ENCODE measurements at regions not wholly inside any gene's neighbourhood (a gene's known extent, or its start where the extent isn't known, plus 50 kb on each side); places are given as distances from the start of the nearest gene placed in this dataset.
"Not testable (repeated sequence)": the region's sequence is repeated elsewhere in the genome, so short reads cannot be mapped to it uniquely, and the experiment has no call there.

GRCh38 chr17:71505981-71506380 is 614.8 kb upstream of the SOX9 start:
- Histone ChIP-seq H3K23ac (ENCODE audit: low read length) (no peak overlapping the region), H3K18ac (ENCODE audit: low read length) (no peak overlapping the region), H3K4me1 (ENCODE audit: control insufficient read depth in 1 of 2, insufficient read depth in 2 of 2, low read length in 2 of 2) (peaks cover 3% of the 10 kb centered on the region in 2 experiments), H2AFZ (ENCODE audit: insufficient read depth, low read length, poor library complexity) (no peak overlapping the region), H3K79me2 (ENCODE audit: control insufficient read depth, insufficient read depth, low read length, poor library complexity) (no peaks in the 10 kb centered on the region), H3K9ac (ENCODE audit: low read length) (no peak overlapping the region), H3K36me3 (ENCODE audit: control insufficient read depth in 1 of 2, insufficient read depth in 2 of 2, low read length in 2 of 2) (no peaks in the 10 kb centered on the region), H4K12ac (ENCODE audit: low read depth, low read length) (no peak overlapping the region), H3K4me2 (ENCODE audit: low read length) (no peak overlapping the region), H2BK120ac (ENCODE audit: insufficient read depth, low read length, poor library complexity) (no peak overlapping the region), H4K91ac (ENCODE audit: low read depth, low read length) (no peak overlapping the region), H2AK5ac (ENCODE audit: low read length) (no peak overlapping the region), H3K27ac (ENCODE audit: low read depth, low read length) (no peak overlapping the region), H2BK5ac (ENCODE audit: low read depth, low read length, poor library complexity) (no peak overlapping the region), H3K4ac (ENCODE audit: low read depth, low read length) (no peak overlapping the region), H3K79me1 (ENCODE audit: low read length) (peaks cover 4% of the 10 kb centered on the region), H4K8ac (ENCODE audit: low read depth, low read length) (no peak overlapping the region), H3K27me3 (ENCODE audit: insufficient read depth, low read length) (no peaks in the 10 kb centered on the region), H2BK12ac (ENCODE audit: low read length) (no peak overlapping the region), H3K14ac (ENCODE audit: low read length) (no peak overlapping the region), H3K4me3 (ENCODE audit: low read depth, low read length) (no peak overlapping the region), H3K9me3 (ENCODE audit: insufficient read depth, low read depth, low read length) (no peaks in the 10 kb centered on the region)
- DNase-seq: no peak
- no CpG with 5 or more reads among the region's 6 CpGs for WGBS (ENCODE audit: extremely low coverage, insufficient coverage, insufficient read length)

- no peak overlapping the region for H3K4me3 ChIP-seq (ENCODE audit: low read depth, low read length)
- H4K91ac ChIP-seq (ENCODE audit: low read depth, low read length): no peak overlapping the region
- H4K8ac ChIP-seq (ENCODE audit: low read depth, low read length): no peak overlapping the region
- no peaks in the 10 kb centered on the region for H3K79me2 ChIP-seq (ENCODE audit: control insufficient read depth, insufficient read depth, low read length, poor library complexity)
- no peak overlapping the region for H2BK120ac ChIP-seq (ENCODE audit: insufficient read depth, low read length, poor library complexity)
- H3K9ac ChIP-seq (ENCODE audit: low read length): no peak overlapping the region
- H4K12ac ChIP-seq (ENCODE audit: low read depth, low read length): no peak overlapping the region
- no peak overlapping the region for H3K27ac ChIP-seq (ENCODE audit: low read depth, low read length)
- no peak overlapping the region for H3K23ac ChIP-seq (ENCODE audit: low read length)
- H3K27me3 ChIP-seq (ENCODE audit: insufficient read depth, low read length): no peaks in the 10 kb centered on the region
- no peak overlapping the region for H2BK5ac ChIP-seq (ENCODE audit: low read depth, low read length, poor library complexity)
- no peak overlapping the region for H2AK5ac ChIP-seq (ENCODE audit: low read length)
- WGBS (ENCODE audit: extremely low coverage, insufficient coverage, insufficient read length): no CpG with 5 or more reads among the region's 3 CpGs
- no peak overlapping the region for H3K4ac ChIP-seq (ENCODE audit: low read depth, low read length)
- no peaks in the 10 kb centered on the region for H3K9me3 ChIP-seq (ENCODE audit: insufficient read depth, low read depth, low read length)
- no peak for DNase-seq
- H3K36me3 ChIP-seq (ENCODE audit: control insufficient read depth in 1 of 2, insufficient read depth in 2 of 2, low read length in 2 of 2): no peaks in the 10 kb centered on the region
- H2AFZ ChIP-seq (ENCODE audit: insufficient read depth, low read length, poor library complexity): no peak overlapping the region
- peaks cover 0 to 2% of the 10 kb centered on the region in 2 experiments for H3K4me1 ChIP-seq (ENCODE audit: control insufficient read depth in 1 of 2, insufficient read depth in 2 of 2, low read length in 2 of 2)
- H3K14ac ChIP-seq (ENCODE audit: low read length): no peak overlapping the region
- no peak overlapping the region for H2BK12ac ChIP-seq (ENCODE audit: low read length)
- no peak overlapping the region for H3K18ac ChIP-seq (ENCODE audit: low read length)
- no peak overlapping the region for H3K4me2 ChIP-seq (ENCODE audit: low read length)
- H3K79me1 ChIP-seq (ENCODE audit: low read length): no peaks in the 10 kb centered on the region
These were observed 609.4 kb upstream of the SOX9 start for GRCh38 chr17:71511266-71511995.

GRCh38 chr17:71513725-71514124 is 607.1 kb upstream of the SOX9 start:
- not testable (repeated sequence) for H3K4ac ChIP-seq (ENCODE audit: low read depth, low read length); H3K4me3 ChIP-seq (ENCODE audit: low read depth, low read length); H3K27ac ChIP-seq (ENCODE audit: low read depth, low read length); H3K18ac ChIP-seq (ENCODE audit: low read length); H4K12ac ChIP-seq (ENCODE audit: low read depth, low read length); H3K27me3 ChIP-seq (ENCODE audit: insufficient read depth, low read length); H3K4me1 ChIP-seq (ENCODE audit: control insufficient read depth in 1 of 2, insufficient read depth in 2 of 2, low read length in 2 of 2); H2BK5ac ChIP-seq (ENCODE audit: low read depth, low read length, poor library complexity); H3K79me2 ChIP-seq (ENCODE audit: control insufficient read depth, insufficient read depth, low read length, poor library complexity); H3K14ac ChIP-seq (ENCODE audit: low read length); H3K9ac ChIP-seq (ENCODE audit: low read length); H2AK5ac ChIP-seq (ENCODE audit: low read length); H2BK120ac ChIP-seq (ENCODE audit: insufficient read depth, low read length, poor library complexity); H2BK12ac ChIP-seq (ENCODE audit: low read length); H3K9me3 ChIP-seq (ENCODE audit: insufficient read depth, low read depth, low read length); H3K4me2 ChIP-seq (ENCODE audit: low read length); H4K91ac ChIP-seq (ENCODE audit: low read depth, low read length); H3K23ac ChIP-seq (ENCODE audit: low read length); H2AFZ ChIP-seq (ENCODE audit: insufficient read depth, low read length, poor library complexity); H4K8ac ChIP-seq (ENCODE audit: low read depth, low read length); DNase-seq; H3K36me3 ChIP-seq (ENCODE audit: control insufficient read depth in 1 of 2, insufficient read depth in 2 of 2, low read length in 2 of 2); H3K79me1 ChIP-seq (ENCODE audit: low read length)
- no CpG with 5 or more reads among the region's 2 CpGs for WGBS (ENCODE audit: extremely low coverage, insufficient coverage, insufficient read length)

- no peak overlapping the region for H3K4me3 ChIP-seq (ENCODE audit: low read depth, low read length)
- no peak overlapping the region for H2AK5ac ChIP-seq (ENCODE audit: low read length)
- no peak overlapping the region for H3K23ac ChIP-seq (ENCODE audit: low read length)
- peaks cover 0 to 2% of the 10 kb centered on the region in 2 experiments for H3K4me1 ChIP-seq (ENCODE audit: control insufficient read depth in 1 of 2, insufficient read depth in 2 of 2, low read length in 2 of 2)
- no peak overlapping the region for H3K9ac ChIP-seq (ENCODE audit: low read length)
- H2AFZ ChIP-seq (ENCODE audit: insufficient read depth, low read length, poor library complexity): no peak overlapping the region
- WGBS (ENCODE audit: extremely low coverage, insufficient coverage, insufficient read length): no CpG with 5 or more reads among the region's 6 CpGs
- H3K4ac ChIP-seq (ENCODE audit: low read depth, low read length): no peak overlapping the region
- H4K91ac ChIP-seq (ENCODE audit: low read depth, low read length): no peak overlapping the region
- no peak overlapping the region for H3K27ac ChIP-seq (ENCODE audit: low read depth, low read length)
- no peaks in the 10 kb centered on the region for H3K79me1 ChIP-seq (ENCODE audit: low read length)
- no peaks in the 10 kb centered on the region for H3K79me2 ChIP-seq (ENCODE audit: control insufficient read depth, insufficient read depth, low read length, poor library complexity)
- H3K14ac ChIP-seq (ENCODE audit: low read length): no peak overlapping the region
- H3K18ac ChIP-seq (ENCODE audit: low read length): no peak overlapping the region
- H2BK120ac ChIP-seq (ENCODE audit: insufficient read depth, low read length, poor library complexity): no peak overlapping the region
- H3K4me2 ChIP-seq (ENCODE audit: low read length): no peak overlapping the region
- no peaks in the 10 kb centered on the region for H3K9me3 ChIP-seq (ENCODE audit: insufficient read depth, low read depth, low read length)
- H4K12ac ChIP-seq (ENCODE audit: low read depth, low read length): no peak overlapping the region
- no peak overlapping the region for H4K8ac ChIP-seq (ENCODE audit: low read depth, low read length)
- H2BK12ac ChIP-seq (ENCODE audit: low read length): no peak overlapping the region
- no peaks in the 10 kb centered on the region for H3K36me3 ChIP-seq (ENCODE audit: control insufficient read depth in 1 of 2, insufficient read depth in 2 of 2, low read length in 2 of 2)
- no peaks in the 10 kb centered on the region for H3K27me3 ChIP-seq (ENCODE audit: insufficient read depth, low read length)
- no peak for DNase-seq
- no peak overlapping the region for H2BK5ac ChIP-seq (ENCODE audit: low read depth, low read length, poor library complexity)
These were observed 604.7 kb upstream of the SOX9 start for GRCh38 chr17:71516149-71516548.
